ENCODE measurements at regions not wholly inside any gene's neighbourhood (a gene's known extent, or its start where the extent isn't known, plus 50 kb on each side); places are given as distances from the start of the nearest gene placed in this dataset.

DNA sequence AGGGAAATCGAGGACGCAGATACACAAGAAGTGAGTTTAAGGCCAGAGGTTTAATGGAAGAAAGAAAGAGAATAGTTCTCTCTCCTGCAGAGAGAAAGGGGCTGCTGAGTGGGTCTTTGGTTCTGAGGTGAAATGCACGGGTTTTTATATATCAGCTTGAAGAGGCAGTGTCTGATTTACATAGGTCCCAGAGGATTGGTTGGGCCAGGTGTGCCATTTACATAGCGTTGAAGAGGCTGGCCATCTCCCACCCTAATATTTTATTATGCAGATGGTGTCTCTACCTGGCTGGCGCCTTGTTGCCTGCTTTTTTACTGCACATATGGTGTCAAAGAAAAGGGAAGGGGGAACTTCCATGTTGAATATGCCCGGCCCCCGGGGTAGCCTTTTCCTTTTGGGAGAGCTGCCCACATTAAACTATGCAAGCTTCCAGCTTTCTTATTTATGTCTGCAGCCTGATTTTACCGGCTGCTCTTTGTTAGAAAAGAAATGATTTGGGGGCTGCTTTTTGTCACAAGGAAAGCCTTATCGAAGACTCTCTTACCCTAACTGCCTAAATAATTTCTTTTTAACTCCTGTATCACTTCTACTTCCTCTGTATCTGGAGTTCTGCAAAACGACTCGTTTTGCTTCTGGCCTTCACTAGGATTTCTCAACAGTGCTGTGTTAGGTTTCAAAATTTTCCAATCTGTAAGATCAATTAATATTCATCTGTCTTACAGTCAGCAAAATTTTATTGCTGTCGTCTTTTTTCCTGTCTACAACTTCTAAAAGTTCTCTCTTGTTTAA is 268.5 kb downstream of the B3GLCT start:
- DNase-seq = no peak
- Mint-ChIP-seq H3K4me3 (no peak overlapping the region), H3K27me3 (no peaks in the 10 kb centered on the region), H3K9me3 (peaks cover 0 to 6% (median 0%) of the 10 kb centered on the region in 7 donors), H3K36me3 (no peaks in the 10 kb centered on the region), H3K27ac (no peak overlapping the region), H3K4me1 (no peaks in the 10 kb centered on the region)
- no peaks in the 10 kb centered on the region for H3K27me3 ChIP-seq (ENCODE audit: control insufficient read depth, insufficient read depth, low read length)
- no peak overlapping the region for H3K27ac ChIP-seq (ENCODE audit: insufficient read depth, low read length, poor library complexity, severe bottlenecking)
- H3K4me3 ChIP-seq (ENCODE audit: low read depth, low read length) = no peak overlapping the region
- no peak for ATAC-seq (ENCODE audit: low read depth in 2 of 2)
- no peaks in the 10 kb centered on the region for H3K36me3 ChIP-seq (ENCODE audit: control insufficient read depth, insufficient read depth, low read length)
- no peaks in the 10 kb centered on the region for H3K9me3 ChIP-seq (ENCODE audit: control insufficient read depth in 2 of 2, low read length in 2 of 2)
- H3K4me1 ChIP-seq (ENCODE audit: control insufficient read depth, insufficient read depth, low read length, poor library complexity, severe bottlenecking) = no peaks in the 10 kb centered on the region

GRCh38 chr13:31469377-31469776 is 269.6 kb downstream of the B3GLCT start:
- H3K27me3 ChIP-seq (ENCODE audit: control insufficient read depth, insufficient read depth, low read length) = no peaks in the 10 kb centered on the region
- H3K9me3 Mint-ChIP-seq = peaks cover 0 to 6% (median 0%) of the 10 kb centered on the region in 7 donors
- no peak for DNase-seq
- H3K27ac ChIP-seq (ENCODE audit: insufficient read depth, low read length, poor library complexity, severe bottlenecking) = no peak overlapping the region
- H3K27ac Mint-ChIP-seq = no peak overlapping the region
- no peak for ATAC-seq (ENCODE audit: low read depth in 2 of 2)
- no peaks in the 10 kb centered on the region for H3K27me3 Mint-ChIP-seq
- H3K4me1 ChIP-seq (ENCODE audit: control insufficient read depth, insufficient read depth, low read length, poor library complexity, severe bottlenecking) = no peaks in the 10 kb centered on the region
- H3K9me3 ChIP-seq (ENCODE audit: control insufficient read depth in 2 of 2, low read length in 2 of 2) = no peaks in the 10 kb centered on the region
- H3K4me1 Mint-ChIP-seq = no peaks in the 10 kb centered on the region
- H3K4me3 ChIP-seq (ENCODE audit: low read depth, low read length) = no peak overlapping the region
- H3K4me3 Mint-ChIP-seq = no peak overlapping the region
- no peaks in the 10 kb centered on the region for H3K36me3 ChIP-seq (ENCODE audit: control insufficient read depth, insufficient read depth, low read length)
- H3K36me3 Mint-ChIP-seq = no peaks in the 10 kb centered on the region

DNA sequence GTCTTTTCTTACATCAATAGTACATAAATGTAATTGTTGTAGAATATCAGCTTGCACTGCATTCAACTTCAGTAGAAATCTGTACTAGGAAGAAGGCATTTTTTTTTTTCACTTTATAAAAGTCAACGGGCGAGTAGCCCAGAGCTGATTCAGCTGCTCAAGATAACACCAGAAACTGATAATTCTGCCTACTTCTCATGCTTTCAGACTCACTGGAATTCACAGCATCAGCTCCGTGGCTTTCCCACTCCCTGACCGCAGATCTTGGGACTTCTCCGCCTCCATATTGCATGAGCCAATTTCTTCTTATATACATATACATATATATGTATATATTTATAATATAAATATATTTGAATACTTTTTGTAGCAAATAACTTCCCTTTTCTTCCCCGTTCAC is 263.1 kb upstream of the RXFP2 start:
- Histone ChIP-seq H3K27me3 (ENCODE audit: control insufficient read depth, insufficient read depth, low read length) (no peaks in the 10 kb centered on the region), H3K36me3 (ENCODE audit: control insufficient read depth, insufficient read depth, low read length) (no peaks in the 10 kb centered on the region), H3K4me3 (ENCODE audit: low read depth, low read length) (no peak overlapping the region), H3K27ac (ENCODE audit: insufficient read depth, low read length, poor library complexity, severe bottlenecking) (no peak overlapping the region), H3K9me3 (ENCODE audit: control insufficient read depth in 2 of 2, low read length in 2 of 2) (no peaks in the 10 kb centered on the region), H3K4me1 (ENCODE audit: control insufficient read depth, insufficient read depth, low read length, poor library complexity, severe bottlenecking) (no peaks in the 10 kb centered on the region)
- Mint-ChIP-seq H3K27me3 (no peaks in the 10 kb centered on the region), H3K27ac (no peak overlapping the region), H3K4me3 (no peak overlapping the region), H3K9me3 (peaks cover 0 to 4% (median 2%) of the 10 kb centered on the region in 7 donors), H3K4me1 (no peaks in the 10 kb centered on the region), H3K36me3 (no peaks in the 10 kb centered on the region)
- DNase-seq = no peak
- ATAC-seq (ENCODE audit: low read depth in 2 of 2) = no peak

GRCh38 chr13:31476753-31477152 is 262.6 kb upstream of the RXFP2 start:
- H3K36me3 Mint-ChIP-seq = no peaks in the 10 kb centered on the region
- Histone ChIP-seq H3K36me3 (ENCODE audit: control insufficient read depth, insufficient read depth, low read length) (no peaks in the 10 kb centered on the region), H3K4me1 (ENCODE audit: control insufficient read depth, insufficient read depth, low read length, poor library complexity, severe bottlenecking) (no peaks in the 10 kb centered on the region), H3K4me3 (ENCODE audit: low read depth, low read length) (no peak overlapping the region), H3K27ac (ENCODE audit: insufficient read depth, low read length, poor library complexity, severe bottlenecking) (no peak overlapping the region), H3K9me3 (ENCODE audit: control insufficient read depth in 2 of 2, low read length in 2 of 2) (no peaks in the 10 kb centered on the region), H3K27me3 (ENCODE audit: control insufficient read depth, insufficient read depth, low read length) (no peaks in the 10 kb centered on the region)
- no peak for DNase-seq
- no peak for ATAC-seq (ENCODE audit: low read depth in 2 of 2)
- peaks cover 0 to 4% (median 2%) of the 10 kb centered on the region in 7 donors for H3K9me3 Mint-ChIP-seq
- H3K4me1 Mint-ChIP-seq = no peaks in the 10 kb centered on the region
- H3K27me3 Mint-ChIP-seq = no peaks in the 10 kb centered on the region
- no peak overlapping the region for H3K27ac Mint-ChIP-seq
- H3K4me3 Mint-ChIP-seq = no peak overlapping the region

- no peaks in the 10 kb centered on the region for H3K27me3 Mint-ChIP-seq
- no peaks in the 10 kb centered on the region for H3K4me1 Mint-ChIP-seq
- H3K27me3 ChIP-seq (ENCODE audit: control insufficient read depth, insufficient read depth, low read length) = no peaks in the 10 kb centered on the region
- DNase-seq = no peak
- no peak overlapping the region for H3K4me3 ChIP-seq (ENCODE audit: low read depth, low read length)
- H3K36me3 Mint-ChIP-seq = no peaks in the 10 kb centered on the region
- H3K36me3 ChIP-seq (ENCODE audit: control insufficient read depth, insufficient read depth, low read length) = no peaks in the 10 kb centered on the region
- H3K4me1 ChIP-seq (ENCODE audit: control insufficient read depth, insufficient read depth, low read length, poor library complexity, severe bottlenecking) = no peaks in the 10 kb centered on the region
- ATAC-seq (ENCODE audit: low read depth in 2 of 2) = no peak
- H3K4me3 Mint-ChIP-seq = no peak overlapping the region
- H3K9me3 ChIP-seq (ENCODE audit: control insufficient read depth in 2 of 2, low read length in 2 of 2) = no peaks in the 10 kb centered on the region
- H3K9me3 Mint-ChIP-seq = peaks cover 0 to 5% (median 3%) of the 10 kb centered on the region in 7 donors
- no peak overlapping the region for H3K27ac ChIP-seq (ENCODE audit: insufficient read depth, low read length, poor library complexity, severe bottlenecking)
- H3K27ac Mint-ChIP-seq = no peak overlapping the region
Observed at GRCh38 chr13:31477961-31478360, 261.4 kb upstream of the RXFP2 start.

DNA sequence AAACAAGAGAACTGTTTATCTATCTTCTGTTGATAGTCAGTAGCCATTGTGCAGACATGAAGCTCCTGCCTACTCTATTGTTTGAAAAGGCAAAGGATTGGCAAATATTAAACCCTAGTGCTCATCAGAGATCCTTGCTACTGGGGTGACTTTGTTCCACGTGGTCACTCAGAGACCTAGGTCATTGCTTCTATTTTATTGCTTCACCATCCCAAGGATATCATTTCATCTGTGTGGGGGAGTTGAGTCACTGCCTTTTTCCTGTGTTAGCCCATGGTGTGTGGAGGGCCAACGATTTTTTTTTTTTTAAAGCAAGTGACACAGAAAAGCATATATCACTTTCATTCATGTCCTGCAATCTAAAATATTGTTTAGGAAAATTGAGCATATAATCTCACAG is 254.1 kb upstream of the RXFP2 start:
- ATAC-seq (ENCODE audit: low read depth in 2 of 2) = no peak

GRCh38 chr13:31485651-31486051 is 253.7 kb upstream of the RXFP2 start:
- Mint-ChIP-seq H3K4me3 (no peak overlapping the region), H3K9me3 (peaks cover 0 to 3% (median 0%) of the 10 kb centered on the region in 7 donors), H3K27me3 (no peaks in the 10 kb centered on the region), H3K4me1 (no peaks in the 10 kb centered on the region), H3K27ac (no peak overlapping the region), H3K36me3 (no peaks in the 10 kb centered on the region)
- H3K4me3 ChIP-seq (ENCODE audit: low read depth, low read length) = no peak overlapping the region
- no peaks in the 10 kb centered on the region for H3K27me3 ChIP-seq (ENCODE audit: control insufficient read depth, insufficient read depth, low read length)
- no peak for ATAC-seq (ENCODE audit: low read depth in 2 of 2)
- H3K4me1 ChIP-seq (ENCODE audit: control insufficient read depth, insufficient read depth, low read length, poor library complexity, severe bottlenecking) = no peaks in the 10 kb centered on the region
- no peaks in the 10 kb centered on the region for H3K36me3 ChIP-seq (ENCODE audit: control insufficient read depth, insufficient read depth, low read length)
- no peak for DNase-seq
- no peaks in the 10 kb centered on the region for H3K9me3 ChIP-seq (ENCODE audit: control insufficient read depth in 2 of 2, low read length in 2 of 2)
- no peak overlapping the region for H3K27ac ChIP-seq (ENCODE audit: insufficient read depth, low read length, poor library complexity, severe bottlenecking)

More for the DNA sequence above, 254.1 kb upstream of the RXFP2 start:
- peaks cover 0 to 4% (median 0%) of the 10 kb centered on the region in 7 donors for H3K9me3 Mint-ChIP-seq
- H3K27me3 ChIP-seq (ENCODE audit: control insufficient read depth, insufficient read depth, low read length) = no peaks in the 10 kb centered on the region
- no peaks in the 10 kb centered on the region for H3K9me3 ChIP-seq (ENCODE audit: control insufficient read depth in 2 of 2, low read length in 2 of 2)
- H3K27ac ChIP-seq (ENCODE audit: insufficient read depth, low read length, poor library complexity, severe bottlenecking) = no peak overlapping the region
- no peaks in the 10 kb centered on the region for H3K4me1 Mint-ChIP-seq
- no peak overlapping the region for H3K4me3 Mint-ChIP-seq
- no peak overlapping the region for H3K4me3 ChIP-seq (ENCODE audit: low read depth, low read length)
- H3K36me3 Mint-ChIP-seq = no peaks in the 10 kb centered on the region
- no peaks in the 10 kb centered on the region for H3K36me3 ChIP-seq (ENCODE audit: control insufficient read depth, insufficient read depth, low read length)
- H3K27ac Mint-ChIP-seq = no peak overlapping the region
- no peaks in the 10 kb centered on the region for H3K27me3 Mint-ChIP-seq
- no peak for DNase-seq
- no peaks in the 10 kb centered on the region for H3K4me1 ChIP-seq (ENCODE audit: control insufficient read depth, insufficient read depth, low read length, poor library complexity, severe bottlenecking)

DNA sequence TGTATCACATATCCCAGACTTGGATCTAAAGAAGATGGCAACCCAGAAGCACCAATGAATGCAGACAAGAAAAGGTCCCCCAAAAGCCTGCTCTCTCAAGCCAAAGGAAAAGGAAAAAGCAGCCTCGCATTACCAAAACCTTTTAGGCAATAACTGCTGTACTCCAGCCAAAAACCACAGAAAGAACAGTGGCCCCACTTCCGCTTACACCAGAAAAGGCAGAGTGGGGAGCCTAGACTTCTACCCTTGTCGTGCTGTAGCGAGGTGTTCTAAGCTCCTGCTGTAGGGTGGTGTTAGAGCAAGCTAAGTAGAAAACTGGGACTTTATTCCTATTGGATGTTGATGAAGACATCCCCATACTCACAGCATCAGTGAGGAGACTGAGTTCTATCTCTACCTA is 244.0 kb upstream of the RXFP2 start:
- Histone ChIP-seq H3K27me3 (ENCODE audit: control insufficient read depth, insufficient read depth, low read length) (no peaks in the 10 kb centered on the region), H3K9me3 (ENCODE audit: control insufficient read depth in 2 of 2, low read length in 2 of 2) (peaks cover 0 to 5% of the 10 kb centered on the region in 2 experiments), H3K27ac (ENCODE audit: insufficient read depth, low read length, poor library complexity, severe bottlenecking) (no peak overlapping the region), H3K4me3 (ENCODE audit: low read depth, low read length) (no peak overlapping the region), H3K4me1 (ENCODE audit: control insufficient read depth, insufficient read depth, low read length, poor library complexity, severe bottlenecking) (no peaks in the 10 kb centered on the region), H3K36me3 (ENCODE audit: control insufficient read depth, insufficient read depth, low read length) (no peaks in the 10 kb centered on the region)
- DNase-seq = no peak
- Mint-ChIP-seq H3K4me3 (no peak overlapping the region), H3K4me1 (no peaks in the 10 kb centered on the region), H3K9me3 (peaks cover 0 to 17% (median 8%) of the 10 kb centered on the region in 7 donors), H3K27ac (no peak overlapping the region), H3K27me3 (no peaks in the 10 kb centered on the region), H3K36me3 (no peaks in the 10 kb centered on the region)
- ATAC-seq (ENCODE audit: low read depth in 2 of 2) = no peak
